ENCODE measurements at regions not wholly inside any gene's neighbourhood (a gene's known extent, or its start where the extent isn't known, plus 50 kb on each side); places are given as distances from the start of the nearest gene placed in this dataset.

DNA sequence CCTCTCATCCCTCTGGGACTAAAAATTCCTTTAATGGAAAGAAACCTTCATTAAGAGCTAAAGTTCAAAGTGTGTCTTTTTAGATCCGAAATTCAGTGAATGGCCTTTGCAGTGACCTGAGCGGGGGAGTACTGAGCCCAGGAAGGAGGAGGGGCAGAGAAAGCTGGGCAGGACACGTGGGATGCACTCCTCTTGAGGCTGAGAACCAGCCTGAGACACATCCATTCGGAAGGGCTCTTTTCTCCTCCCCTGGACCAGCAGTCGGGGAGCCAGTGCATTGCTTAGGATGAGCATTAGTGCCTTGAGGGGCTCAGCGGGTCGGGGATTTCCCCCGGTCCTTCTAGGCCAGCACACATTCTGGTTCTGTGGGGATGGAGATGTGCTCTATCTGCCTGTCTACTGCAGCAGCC lies 258.9 kb upstream of the B3GAT1 start:
- TF ChIP-seq CTCF (IDR thresholded peaks at IDR 0.05) = no peak
- TF ChIP-seq POLR2A (IDR thresholded peaks at IDR 0.05) = no peak
